ENCODE measurements at regions not wholly inside any gene's neighbourhood (a gene's known extent, or its start where the extent isn't known, plus 50 kb on each side); places are given as distances from the start of the nearest gene placed in this dataset.

- TF ChIP-seq, protein P1, sequence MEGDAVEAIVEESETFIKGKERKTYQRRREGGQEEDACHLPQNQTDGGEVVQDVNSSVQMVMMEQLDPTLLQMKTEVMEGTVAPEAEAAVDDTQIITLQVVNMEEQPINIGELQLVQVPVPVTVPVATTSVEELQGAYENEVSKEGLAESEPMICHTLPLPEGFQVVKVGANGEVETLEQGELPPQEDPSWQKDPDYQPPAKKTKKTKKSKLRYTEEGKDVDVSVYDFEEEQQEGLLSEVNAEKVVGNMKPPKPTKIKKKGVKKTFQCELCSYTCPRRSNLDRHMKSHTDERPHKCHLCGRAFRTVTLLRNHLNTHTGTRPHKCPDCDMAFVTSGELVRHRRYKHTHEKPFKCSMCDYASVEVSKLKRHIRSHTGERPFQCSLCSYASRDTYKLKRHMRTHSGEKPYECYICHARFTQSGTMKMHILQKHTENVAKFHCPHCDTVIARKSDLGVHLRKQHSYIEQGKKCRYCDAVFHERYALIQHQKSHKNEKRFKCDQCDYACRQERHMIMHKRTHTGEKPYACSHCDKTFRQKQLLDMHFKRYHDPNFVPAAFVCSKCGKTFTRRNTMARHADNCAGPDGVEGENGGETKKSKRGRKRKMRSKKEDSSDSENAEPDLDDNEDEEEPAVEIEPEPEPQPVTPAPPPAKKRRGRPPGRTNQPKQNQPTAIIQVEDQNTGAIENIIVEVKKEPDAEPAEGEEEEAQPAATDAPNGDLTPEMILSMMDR (IDR thresholded peaks at IDR 0.05; ENCODE audit: low read depth, low read length, poor library complexity, severe bottlenecking) = no peak
- no peak for TF ChIP-seq EZH2phosphoT487 (IDR thresholded peaks at IDR 0.05; ENCODE audit: borderline replicate concordance, low read length)
Observed at GRCh38 chr6:98578016-98578415, 256.4 kb upstream of the POU3F2 start.
